Lower leg skin (tissue), 4 donors: ENCODE measurements at regions not wholly inside any gene's neighbourhood (a gene's known extent, or its start where the extent isn't known, plus 50 kb on each side); places are given as distances from the start of the nearest gene placed in this dataset.
"Not testable (repeated sequence)": the region's sequence is repeated elsewhere in the genome, so short reads cannot be mapped to it uniquely, and the experiment has no call there.

Experiments
- DNase-seq, 2 donors: peaks; one replicate each; pipeline ENCODE4 v3.0.0-alpha.2; 2019; ENCODE audit warnings: low spot score in 2 of 2
- H3K4me3 ChIP-seq: fragments of 200-600 bp; sonication (generic); 2 replicates; pipeline ENCODE4 v1.5.1; 2017; ENCODE audit warnings: mild to moderate bottlenecking, low read depth; ENCODE audit not compliant: poor library complexity, severe bottlenecking
- POLR2A ChIP-seq, 2 donors: fragments of 450-650 bp; IDR thresholded peaks; one replicate each; pipeline ENCODE4 v1.6.1; 2016 to 2017; ENCODE audit warnings: antibody characterized with exemption in 2 of 2, mild to moderate bottlenecking in 1 of 2, moderate library complexity in 1 of 2
- WGBS, 2 donors: methylation state at CpG; one replicate each; pipeline ENCODE4 v1.1.5; 2018; 5-methylcytosine and 5-hydroxymethylcytosine counted together
- intact Hi-C: fragments of 100-400 bp; cut with DNase I; formaldehyde crosslinking; loops from one replicate; pipeline ENCODE4 v1.15.0; 2023; ENCODE audit warnings: low total_unique reads
- TF ChIP-seq, protein P1 (sequence below), 3 donors: fragments of 450-650 bp; IDR thresholded peaks; one replicate each; pipeline ENCODE4 v1.5.1; 2016; ENCODE audit warnings: antibody characterized with exemption in 3 of 3, mild to moderate bottlenecking in 3 of 3, moderate library complexity in 2 of 3

DNA sequence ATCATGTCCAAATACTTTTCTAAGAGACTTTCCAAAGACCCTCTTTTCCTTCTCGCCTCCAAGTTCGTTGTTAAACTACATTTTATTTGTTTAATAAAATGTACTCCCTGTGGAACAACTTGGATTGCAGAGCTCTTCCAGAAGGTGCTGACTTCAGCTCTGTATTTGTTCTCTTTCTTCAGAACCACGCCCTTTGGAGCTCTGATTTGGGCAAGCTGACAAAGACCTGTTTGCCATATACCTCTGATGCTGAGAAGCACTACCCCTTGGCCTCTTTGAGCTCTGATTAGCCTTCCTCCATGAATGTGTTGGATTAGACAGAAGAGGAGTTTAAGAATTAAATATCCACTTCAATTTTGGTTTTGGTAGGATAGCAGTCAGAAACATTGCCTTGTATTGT, 815.1 kb upstream of the POU3F4 start:
- no peak for TF ChIP-seq POLR2A (IDR thresholded peaks at IDR 0.05)
- TF ChIP-seq, protein P1, sequence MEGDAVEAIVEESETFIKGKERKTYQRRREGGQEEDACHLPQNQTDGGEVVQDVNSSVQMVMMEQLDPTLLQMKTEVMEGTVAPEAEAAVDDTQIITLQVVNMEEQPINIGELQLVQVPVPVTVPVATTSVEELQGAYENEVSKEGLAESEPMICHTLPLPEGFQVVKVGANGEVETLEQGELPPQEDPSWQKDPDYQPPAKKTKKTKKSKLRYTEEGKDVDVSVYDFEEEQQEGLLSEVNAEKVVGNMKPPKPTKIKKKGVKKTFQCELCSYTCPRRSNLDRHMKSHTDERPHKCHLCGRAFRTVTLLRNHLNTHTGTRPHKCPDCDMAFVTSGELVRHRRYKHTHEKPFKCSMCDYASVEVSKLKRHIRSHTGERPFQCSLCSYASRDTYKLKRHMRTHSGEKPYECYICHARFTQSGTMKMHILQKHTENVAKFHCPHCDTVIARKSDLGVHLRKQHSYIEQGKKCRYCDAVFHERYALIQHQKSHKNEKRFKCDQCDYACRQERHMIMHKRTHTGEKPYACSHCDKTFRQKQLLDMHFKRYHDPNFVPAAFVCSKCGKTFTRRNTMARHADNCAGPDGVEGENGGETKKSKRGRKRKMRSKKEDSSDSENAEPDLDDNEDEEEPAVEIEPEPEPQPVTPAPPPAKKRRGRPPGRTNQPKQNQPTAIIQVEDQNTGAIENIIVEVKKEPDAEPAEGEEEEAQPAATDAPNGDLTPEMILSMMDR (IDR thresholded peaks at IDR 0.05) = no peak
- H3K4me3 ChIP-seq = no peak overlapping the region
- no peak for DNase-seq
- intact Hi-C loops = no loop called here
- WGBS, 2 donors = 39 to 49% methylated on average over 3 of the region's 3 CpGs

DNA sequence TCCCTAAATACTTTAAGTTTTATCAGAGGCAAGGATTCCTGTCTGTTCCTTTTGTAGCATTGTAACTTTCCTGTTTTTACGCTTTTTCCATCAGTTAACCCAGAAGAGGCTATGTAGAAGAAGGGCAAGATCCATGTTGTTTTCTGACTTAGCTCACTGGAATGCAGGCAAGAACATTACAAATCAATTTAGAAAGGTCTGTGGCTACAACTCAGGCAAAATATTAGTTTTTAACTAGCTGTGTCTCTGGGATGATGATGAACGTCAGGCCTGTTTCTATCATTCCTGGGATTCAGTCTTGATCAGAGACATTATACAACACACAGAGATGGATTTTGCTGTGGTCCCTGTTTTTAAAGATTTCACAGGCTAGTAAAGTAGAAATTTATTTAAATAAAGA, 813.0 kb upstream of the POU3F4 start:
- TF ChIP-seq, protein P1 (IDR thresholded peaks at IDR 0.05) = no peak
- no peak for TF ChIP-seq POLR2A (IDR thresholded peaks at IDR 0.05)
- no peak for DNase-seq
- intact Hi-C loops = no loop called here
- no peak overlapping the region for H3K4me3 ChIP-seq
- 69 to 77% methylated on average over 2 of the region's 2 CpGs for WGBS, 2 donors

DNA sequence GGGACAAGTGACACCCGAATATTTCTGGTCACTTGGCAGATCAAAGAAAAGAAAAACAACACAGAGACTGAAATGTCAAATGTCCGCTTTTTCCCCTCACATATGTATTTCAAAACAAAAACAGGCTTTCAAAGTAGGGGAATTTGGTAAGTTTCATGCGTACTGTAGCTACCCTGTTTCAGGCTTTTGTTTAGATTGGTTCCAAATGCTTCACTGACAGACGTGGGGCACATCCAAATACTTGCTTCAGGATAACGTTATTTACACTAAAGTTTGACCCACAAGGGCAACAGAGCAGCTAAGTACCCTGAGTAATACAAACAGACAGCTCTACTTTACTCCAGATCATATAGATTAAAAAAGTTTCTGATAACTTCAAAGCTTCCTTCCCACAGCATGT, 804.5 kb upstream of the POU3F4 start:
- TF ChIP-seq, protein P1 (IDR thresholded peaks at IDR 0.05) = no peak
- no peak for TF ChIP-seq POLR2A (IDR thresholded peaks at IDR 0.05)
- DNase-seq = no peak
- WGBS, 2 donors = 35 to 39% methylated on average over 5 of the region's 5 CpGs
- no peak overlapping the region for H3K4me3 ChIP-seq
- intact Hi-C loops = no loop called here

DNA sequence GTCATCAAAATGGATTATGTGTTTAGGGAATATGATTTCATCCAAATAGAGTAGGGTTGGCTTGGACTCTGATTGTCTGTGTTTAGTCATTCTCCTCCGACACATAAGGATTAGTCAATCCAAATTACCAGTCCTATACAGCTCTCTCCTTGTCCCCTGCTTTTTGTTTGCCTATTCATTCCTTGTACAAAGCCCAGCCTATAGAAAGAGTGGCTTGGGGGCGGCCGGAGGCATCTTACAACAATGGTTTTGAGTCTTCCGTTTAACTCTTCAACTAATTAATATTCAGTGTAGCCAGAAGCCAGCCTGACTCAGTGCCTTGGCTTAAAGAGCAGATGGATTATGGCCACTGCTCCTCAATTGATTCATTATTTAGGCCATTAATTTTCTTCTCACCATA, 796.6 kb upstream of the POU3F4 start:
- TF ChIP-seq, protein P1 (IDR thresholded peaks at IDR 0.05) = no peak
- no peak for TF ChIP-seq POLR2A (IDR thresholded peaks at IDR 0.05)
- intact Hi-C loops = no loop called here
- WGBS, 2 donors = 46 to 49% methylated on average over 4 of the region's 4 CpGs
- H3K4me3 ChIP-seq = no peak overlapping the region
- DNase-seq = no peak

DNA sequence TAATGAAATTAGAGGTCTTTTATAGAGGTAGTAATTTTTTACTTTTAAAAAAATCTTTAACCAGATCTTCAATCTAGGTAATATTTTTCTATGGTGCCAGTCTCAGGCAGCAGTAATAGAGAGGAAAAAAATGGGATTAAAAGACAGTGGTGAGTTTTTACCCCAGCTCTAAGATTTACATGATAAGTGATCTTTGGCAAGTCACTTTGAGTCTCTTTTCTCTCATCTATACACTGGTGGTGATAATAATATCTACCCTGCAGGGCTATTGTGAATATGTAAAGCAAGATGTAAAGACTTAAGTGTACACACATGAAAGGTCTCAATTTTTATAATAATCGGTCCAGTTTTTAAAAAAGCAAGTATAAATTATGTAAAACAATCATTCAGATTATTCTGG, 786.2 kb upstream of the POU3F4 start:
- H3K4me3 ChIP-seq = no peak overlapping the region
- no peak for TF ChIP-seq POLR2A (IDR thresholded peaks at IDR 0.05)
- TF ChIP-seq, protein P1 (IDR thresholded peaks at IDR 0.05) = no peak
- intact Hi-C loops = no loop called here
- WGBS, 2 donors = 54 to 72% methylated on average over 1 of the region's 1 CpG
- DNase-seq = no peak

DNA sequence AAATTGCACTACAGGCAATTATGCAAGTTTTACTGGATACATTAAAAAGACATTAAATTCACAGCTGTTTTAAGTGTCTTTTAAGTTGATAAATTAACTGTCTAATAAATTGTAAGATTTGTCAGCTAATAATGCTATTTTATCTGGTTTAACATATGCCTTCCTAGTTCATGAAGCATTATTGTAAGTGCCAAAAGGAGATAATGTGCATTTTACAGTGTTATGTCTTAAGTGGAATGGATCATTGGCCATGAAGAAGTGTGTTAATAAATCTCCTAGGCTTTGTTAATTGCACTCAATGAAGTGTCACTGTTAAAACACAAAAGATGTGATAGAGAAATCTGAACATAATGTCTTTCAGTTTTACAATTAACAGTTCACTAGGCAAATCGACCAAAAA, 784.3 kb upstream of the POU3F4 start:
- WGBS, 2 donors = 39 to 55% methylated on average over 1 of the region's 1 CpG
- no peak overlapping the region for H3K4me3 ChIP-seq
- TF ChIP-seq POLR2A (IDR thresholded peaks at IDR 0.05) = no peak
- TF ChIP-seq, protein P1 (IDR thresholded peaks at IDR 0.05) = no peak
- intact Hi-C loops = no loop called here
- DNase-seq = no peak

DNA sequence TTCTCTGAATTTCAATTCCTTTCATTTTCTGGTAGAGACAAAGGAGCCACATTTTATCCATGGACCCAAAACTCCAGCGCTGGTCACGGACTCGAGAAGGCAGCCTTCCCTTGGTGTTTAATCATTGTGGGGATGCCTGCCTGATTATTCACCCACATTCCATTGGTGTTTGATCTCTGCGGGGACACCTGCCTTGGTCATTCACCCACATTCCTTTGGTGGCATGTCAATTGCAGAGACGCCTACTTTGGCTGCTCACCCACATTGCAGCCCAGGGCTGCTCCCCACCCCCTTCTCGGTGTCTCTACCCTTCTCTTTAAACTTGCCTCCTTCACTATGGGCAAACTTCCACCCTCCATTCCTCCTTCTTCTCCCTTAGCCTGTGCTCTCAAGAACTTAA, 780.7 kb upstream of the POU3F4 start:
- H3K4me3 ChIP-seq, DNase-seq, intact Hi-C loops: not testable (repeated sequence)
- WGBS, 2 donors = 84% methylated on average over 6 of the region's 6 CpGs; no CpG with 5 or more reads in 1 of the 2 donors
